ENCODE measurements at regions not wholly inside any gene's neighbourhood (a gene's known extent, or its start where the extent isn't known, plus 50 kb on each side); places are given as distances from the start of the nearest gene placed in this dataset.

DNA sequence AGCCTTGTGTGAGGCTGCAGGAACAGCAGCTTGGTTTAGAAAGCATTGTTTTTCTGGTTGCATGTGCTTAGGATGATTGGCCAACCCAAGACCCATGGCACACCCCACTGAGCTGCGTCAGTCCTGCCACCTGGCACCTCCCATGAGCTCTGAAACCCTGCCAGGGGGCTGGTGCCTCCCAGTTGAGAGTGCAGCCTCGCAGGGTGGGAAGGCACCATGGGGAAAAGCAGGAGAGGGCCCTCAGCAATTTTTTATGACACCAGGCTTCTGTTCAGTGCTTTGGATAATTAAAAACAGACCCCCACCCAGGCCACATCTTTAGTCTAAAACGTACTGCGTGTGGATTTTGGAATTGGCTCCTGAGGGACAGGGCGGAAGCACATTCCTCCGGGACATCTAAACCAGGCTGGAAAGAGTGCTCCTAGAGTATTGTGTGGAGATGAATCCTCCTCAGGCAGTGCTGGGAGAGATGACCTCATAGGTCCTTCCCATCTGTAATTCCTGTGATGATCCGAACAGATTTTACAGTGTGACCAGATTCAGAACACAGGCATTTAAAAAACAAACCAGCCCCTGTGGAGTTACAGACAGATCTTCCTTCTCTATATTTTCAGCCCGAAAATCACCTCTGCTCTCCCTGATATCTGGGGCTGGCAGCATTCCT, 438.3 kb downstream of the ZNF521 start:
- WGBS: 38% methylated on average over 8 of the region's 8 CpGs
- Histone ChIP-seq H3K4me3 (no peak overlapping the region), H3K4me1 (peaks cover 0 to 10% (median 2%) of the 10 kb centered on the region in 4 donors), H3K36me3 (no peaks in the 10 kb centered on the region), H3K27ac (replicated peaks in 1 of 4) (peak overlapping the region in 1 of 4 donors; percentile 17), H3K9me3 (no peaks in the 10 kb centered on the region), H3K27me3 (peaks cover 0 to 14% (median 2%) of the 10 kb centered on the region in 4 donors)
- TF ChIP-seq, protein P1, sequence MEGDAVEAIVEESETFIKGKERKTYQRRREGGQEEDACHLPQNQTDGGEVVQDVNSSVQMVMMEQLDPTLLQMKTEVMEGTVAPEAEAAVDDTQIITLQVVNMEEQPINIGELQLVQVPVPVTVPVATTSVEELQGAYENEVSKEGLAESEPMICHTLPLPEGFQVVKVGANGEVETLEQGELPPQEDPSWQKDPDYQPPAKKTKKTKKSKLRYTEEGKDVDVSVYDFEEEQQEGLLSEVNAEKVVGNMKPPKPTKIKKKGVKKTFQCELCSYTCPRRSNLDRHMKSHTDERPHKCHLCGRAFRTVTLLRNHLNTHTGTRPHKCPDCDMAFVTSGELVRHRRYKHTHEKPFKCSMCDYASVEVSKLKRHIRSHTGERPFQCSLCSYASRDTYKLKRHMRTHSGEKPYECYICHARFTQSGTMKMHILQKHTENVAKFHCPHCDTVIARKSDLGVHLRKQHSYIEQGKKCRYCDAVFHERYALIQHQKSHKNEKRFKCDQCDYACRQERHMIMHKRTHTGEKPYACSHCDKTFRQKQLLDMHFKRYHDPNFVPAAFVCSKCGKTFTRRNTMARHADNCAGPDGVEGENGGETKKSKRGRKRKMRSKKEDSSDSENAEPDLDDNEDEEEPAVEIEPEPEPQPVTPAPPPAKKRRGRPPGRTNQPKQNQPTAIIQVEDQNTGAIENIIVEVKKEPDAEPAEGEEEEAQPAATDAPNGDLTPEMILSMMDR (IDR thresholded peaks at IDR 0.05): no peak
- TF ChIP-seq POLR2A (IDR thresholded peaks at IDR 0.05; ENCODE audit: low read depth) (no peak), EP300 (IDR thresholded peaks at IDR 0.05) (no peak), POLR2AphosphoS5 (IDR thresholded peaks at IDR 0.05) (no peak)
- intact Hi-C loops (cut with DNase I): no loop called here
- peak; percentile 85 for DNase-seq (ENCODE audit: extremely low spot score)

GRCh38 chr18:24914171-24914525, 437.8 kb downstream of the ZNF521 start:
- H3K27me3 ChIP-seq: peaks cover 0 to 14% (median 2%) of the 10 kb centered on the region in 4 donors
- 67% methylated on average over 1 of the region's 1 CpG for WGBS
- H3K9me3 ChIP-seq: no peaks in the 10 kb centered on the region
- intact Hi-C loops (cut with DNase I): no loop called here
- H3K27ac ChIP-seq (replicated peaks in 1 of 4): peak overlapping the region in 1 of 4 donors; percentile 17
- no peak overlapping the region for H3K4me3 ChIP-seq
- no peaks in the 10 kb centered on the region for H3K36me3 ChIP-seq
- DNase-seq (ENCODE audit: extremely low spot score): peak; percentile 84
- TF ChIP-seq, protein P1 (IDR thresholded peaks at IDR 0.05): no peak
- TF ChIP-seq EP300 (IDR thresholded peaks at IDR 0.05) (no peak), POLR2A (IDR thresholded peaks at IDR 0.05; ENCODE audit: low read depth) (no peak), POLR2AphosphoS5 (IDR thresholded peaks at IDR 0.05) (no peak)
- peaks cover 0 to 10% (median 2%) of the 10 kb centered on the region in 4 donors for H3K4me1 ChIP-seq

GRCh38 chr18:24914685-24915084, 437.3 kb downstream of the ZNF521 start:
- no peak overlapping the region for H3K27ac ChIP-seq (replicated peaks in 1 of 4)
- H3K4me1 ChIP-seq: peaks cover 0 to 10% (median 2%) of the 10 kb centered on the region in 4 donors
- DNase-seq (ENCODE audit: extremely low spot score): peak; percentile 87
- intact Hi-C loops (cut with DNase I): no loop called here
- no peaks in the 10 kb centered on the region for H3K36me3 ChIP-seq
- TF ChIP-seq EP300 (IDR thresholded peaks at IDR 0.05) (no peak), POLR2A (IDR thresholded peaks at IDR 0.05; ENCODE audit: low read depth) (no peak), POLR2AphosphoS5 (IDR thresholded peaks at IDR 0.05) (no peak)
- TF ChIP-seq, protein P1 (IDR thresholded peaks at IDR 0.05): no peak
- no peaks in the 10 kb centered on the region for H3K9me3 ChIP-seq
- H3K27me3 ChIP-seq: peaks cover 0 to 14% (median 2%) of the 10 kb centered on the region in 4 donors
- WGBS: 64% methylated on average over 7 of the region's 8 CpGs
- no peak overlapping the region for H3K4me3 ChIP-seq

DNA sequence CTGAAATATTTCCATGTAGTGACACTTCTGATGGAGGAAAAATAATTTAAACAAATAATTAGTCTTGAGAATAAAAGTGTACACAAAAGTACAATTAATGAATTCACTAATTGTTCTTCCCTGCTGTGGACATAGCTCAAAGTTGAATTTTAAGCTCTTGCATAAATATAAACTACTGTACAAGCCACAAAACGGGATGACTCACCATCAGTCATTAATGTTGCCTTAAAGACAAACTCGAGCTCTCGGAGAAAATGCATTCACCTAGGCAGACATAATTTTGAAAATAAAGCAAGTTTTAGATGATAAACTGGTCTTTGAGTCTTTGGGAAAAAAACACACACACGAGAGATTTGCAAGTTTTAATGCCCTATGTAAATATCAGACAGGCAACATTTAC, 436.4 kb downstream of the ZNF521 start:
- 64% methylated on average over 4 of the region's 4 CpGs for WGBS
- DNase-seq (ENCODE audit: extremely low spot score): no peak
- intact Hi-C loops (cut with DNase I): no loop called here

More for the DNA sequence above, 436.4 kb downstream of the ZNF521 start:
- no peak for TF ChIP-seq POLR2AphosphoS5 (IDR thresholded peaks at IDR 0.05)
- no peak for TF ChIP-seq POLR2A (IDR thresholded peaks at IDR 0.05; ENCODE audit: low read depth)
- no peak for TF ChIP-seq EP300 (IDR thresholded peaks at IDR 0.05)
- TF ChIP-seq, protein P1 (IDR thresholded peaks at IDR 0.05): no peak
- no peak overlapping the region for H3K27ac ChIP-seq (replicated peaks in 1 of 4)
- H3K9me3 ChIP-seq: no peaks in the 10 kb centered on the region
- peaks cover 0 to 10% (median 2%) of the 10 kb centered on the region in 4 donors for H3K4me1 ChIP-seq
- H3K27me3 ChIP-seq: peaks cover 0 to 14% (median 2%) of the 10 kb centered on the region in 4 donors
- no peaks in the 10 kb centered on the region for H3K36me3 ChIP-seq
- no peak overlapping the region for H3K4me3 ChIP-seq
